ENCODE measurements at regions not wholly inside any gene's neighbourhood (a gene's known extent, or its start where the extent isn't known, plus 50 kb on each side); places are given as distances from the start of the nearest gene placed in this dataset.
"Not testable (repeated sequence)": the region's sequence is repeated elsewhere in the genome, so short reads cannot be mapped to it uniquely, and the experiment has no call there.

- Mint-ChIP-seq H3K27ac (no peak overlapping the region), H3K9me3 (ENCODE audit: low read depth) (no peaks in the 10 kb centered on the region), H3K4me3 (no peak overlapping the region), H3K36me3 (no peaks in the 10 kb centered on the region), H3K27me3 (no peaks in the 10 kb centered on the region), H3K4me1 (ENCODE audit: low read depth) (peaks cover 3% of the 10 kb centered on the region)
Observed at GRCh38 chr4:98828801-98829200, 100.1 kb downstream of the EIF4E start.

GRCh38 chr4:98827661-98828060, 101.3 kb downstream of the EIF4E start:
- Mint-ChIP-seq H3K4me1 (ENCODE audit: low read depth) (peaks cover 3% of the 10 kb centered on the region), H3K4me3 (no peak overlapping the region), H3K27me3 (no peaks in the 10 kb centered on the region), H3K36me3 (no peaks in the 10 kb centered on the region), H3K9me3 (ENCODE audit: low read depth) (no peaks in the 10 kb centered on the region), H3K27ac (no peak overlapping the region)

- no peaks in the 10 kb centered on the region for H3K9me3 Mint-ChIP-seq (ENCODE audit: low read depth)
- no peaks in the 10 kb centered on the region for H3K4me1 Mint-ChIP-seq (ENCODE audit: low read depth)
- H3K36me3 Mint-ChIP-seq: no peaks in the 10 kb centered on the region
- no peaks in the 10 kb centered on the region for H3K27me3 Mint-ChIP-seq
- no peak overlapping the region for H3K4me3 Mint-ChIP-seq
- no peak overlapping the region for H3K27ac Mint-ChIP-seq
Observed at GRCh38 chr4:98822144-98822543, 106.8 kb downstream of the EIF4E start.

- H3K4me3 Mint-ChIP-seq; H3K36me3 Mint-ChIP-seq; H3K27me3 Mint-ChIP-seq; H3K27ac Mint-ChIP-seq; H3K9me3 Mint-ChIP-seq (ENCODE audit: low read depth); H3K4me1 Mint-ChIP-seq (ENCODE audit: low read depth): not testable (repeated sequence)
Observed at GRCh38 chr4:98818116-98818515, 110.8 kb downstream of the EIF4E start.

DNA sequence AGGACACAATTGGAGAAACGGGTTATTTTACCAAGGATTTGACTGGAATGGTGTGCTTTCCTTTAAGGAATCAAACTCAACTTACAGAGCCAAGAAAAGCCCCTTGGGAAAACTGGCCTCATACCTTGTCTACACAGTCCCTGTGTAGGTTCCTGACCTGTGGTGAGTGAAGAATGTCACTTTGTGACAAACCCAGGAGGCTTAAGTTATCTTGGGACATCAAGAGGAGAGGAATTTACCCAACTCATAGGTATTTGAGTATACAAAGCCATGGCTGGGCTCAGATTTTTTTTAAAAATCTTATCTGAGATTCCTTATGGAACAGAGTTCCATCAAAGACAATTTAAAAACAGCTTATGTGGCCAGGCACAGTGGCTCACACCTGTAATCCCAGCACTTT, 112.1 kb downstream of the EIF4E start:
- Mint-ChIP-seq H3K27ac (no peak overlapping the region), H3K27me3 (no peaks in the 10 kb centered on the region), H3K4me3 (no peak overlapping the region), H3K9me3 (ENCODE audit: low read depth) (peaks cover 5% of the 10 kb centered on the region), H3K4me1 (ENCODE audit: low read depth) (no peaks in the 10 kb centered on the region), H3K36me3 (no peaks in the 10 kb centered on the region)

DNA sequence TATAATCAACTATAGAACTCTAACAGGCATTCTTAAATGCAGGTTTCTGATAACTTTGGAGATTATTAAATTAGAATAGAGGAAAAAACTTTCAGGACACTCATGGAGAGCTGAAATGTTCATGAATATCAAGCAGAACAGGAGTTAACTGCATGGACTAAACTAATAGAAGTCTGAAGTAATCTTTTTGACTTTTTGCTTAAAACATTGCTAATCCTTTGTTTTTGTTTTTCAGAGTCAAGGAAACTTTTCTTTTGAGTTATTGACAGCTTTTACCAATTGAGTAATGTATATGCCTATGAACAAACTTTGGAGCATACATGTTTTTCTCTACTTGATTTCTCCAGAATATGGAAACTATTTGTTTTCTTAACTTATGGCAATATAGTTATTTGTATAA, 112.5 kb downstream of the EIF4E start:
- Mint-ChIP-seq H3K36me3 (no peaks in the 10 kb centered on the region), H3K4me3 (no peak overlapping the region), H3K27me3 (no peaks in the 10 kb centered on the region), H3K9me3 (ENCODE audit: low read depth) (peaks cover 5% of the 10 kb centered on the region), H3K4me1 (ENCODE audit: low read depth) (no peaks in the 10 kb centered on the region), H3K27ac (no peak overlapping the region)

- H3K27ac Mint-ChIP-seq: peak overlapping the region; percentile 56
- H3K4me3 Mint-ChIP-seq: no peak overlapping the region
- H3K27me3 Mint-ChIP-seq: no peaks in the 10 kb centered on the region
- H3K4me1 Mint-ChIP-seq (ENCODE audit: low read depth): peaks cover 6% of the 10 kb centered on the region
- no peaks in the 10 kb centered on the region for H3K9me3 Mint-ChIP-seq (ENCODE audit: low read depth)
- peaks cover 4% of the 10 kb centered on the region for H3K36me3 Mint-ChIP-seq
Observed at GRCh38 chr4:98804403-98804802, 124.5 kb downstream of the EIF4E start.

GRCh38 chr4:98803251-98803650, 125.7 kb downstream of the EIF4E start:
- peaks cover 6% of the 10 kb centered on the region for H3K4me1 Mint-ChIP-seq (ENCODE audit: low read depth)
- no peak overlapping the region for H3K27ac Mint-ChIP-seq
- H3K4me3 Mint-ChIP-seq: no peak overlapping the region

GRCh38 chr4:98802770-98803198, 126.1 kb downstream of the EIF4E start:
- no peak overlapping the region for H3K4me3 Mint-ChIP-seq
- peaks cover 6% of the 10 kb centered on the region for H3K4me1 Mint-ChIP-seq (ENCODE audit: low read depth)
- peaks cover 4% of the 10 kb centered on the region for H3K36me3 Mint-ChIP-seq
- no peaks in the 10 kb centered on the region for H3K27me3 Mint-ChIP-seq
- H3K9me3 Mint-ChIP-seq (ENCODE audit: low read depth): no peaks in the 10 kb centered on the region
- H3K27ac Mint-ChIP-seq: no peak overlapping the region

More at GRCh38 chr4:98803251-98803650, 125.7 kb downstream of the EIF4E start:
- no peaks in the 10 kb centered on the region for H3K27me3 Mint-ChIP-seq
- no peaks in the 10 kb centered on the region for H3K9me3 Mint-ChIP-seq (ENCODE audit: low read depth)
- H3K36me3 Mint-ChIP-seq: peaks cover 4% of the 10 kb centered on the region

GRCh38 chr4:98801259-98801725, 127.6 kb downstream of the EIF4E start:
- H3K9me3 Mint-ChIP-seq (ENCODE audit: low read depth): no peaks in the 10 kb centered on the region

GRCh38 chr4:98796991-98797390, 131.9 kb downstream of the EIF4E start:
- Mint-ChIP-seq H3K4me1 (ENCODE audit: low read depth) (peaks cover 10% of the 10 kb centered on the region), H3K27me3 (no peaks in the 10 kb centered on the region), H3K27ac (no peak overlapping the region), H3K9me3 (ENCODE audit: low read depth) (no peaks in the 10 kb centered on the region), H3K36me3 (peaks cover 2% of the 10 kb centered on the region), H3K4me3 (no peak overlapping the region)

More at GRCh38 chr4:98801259-98801725, 127.6 kb downstream of the EIF4E start:
- H3K27ac Mint-ChIP-seq: no peak overlapping the region
- peaks cover 6% of the 10 kb centered on the region for H3K4me1 Mint-ChIP-seq (ENCODE audit: low read depth)
- no peaks in the 10 kb centered on the region for H3K27me3 Mint-ChIP-seq
- no peak overlapping the region for H3K4me3 Mint-ChIP-seq
- H3K36me3 Mint-ChIP-seq: peaks cover 6% of the 10 kb centered on the region

DNA sequence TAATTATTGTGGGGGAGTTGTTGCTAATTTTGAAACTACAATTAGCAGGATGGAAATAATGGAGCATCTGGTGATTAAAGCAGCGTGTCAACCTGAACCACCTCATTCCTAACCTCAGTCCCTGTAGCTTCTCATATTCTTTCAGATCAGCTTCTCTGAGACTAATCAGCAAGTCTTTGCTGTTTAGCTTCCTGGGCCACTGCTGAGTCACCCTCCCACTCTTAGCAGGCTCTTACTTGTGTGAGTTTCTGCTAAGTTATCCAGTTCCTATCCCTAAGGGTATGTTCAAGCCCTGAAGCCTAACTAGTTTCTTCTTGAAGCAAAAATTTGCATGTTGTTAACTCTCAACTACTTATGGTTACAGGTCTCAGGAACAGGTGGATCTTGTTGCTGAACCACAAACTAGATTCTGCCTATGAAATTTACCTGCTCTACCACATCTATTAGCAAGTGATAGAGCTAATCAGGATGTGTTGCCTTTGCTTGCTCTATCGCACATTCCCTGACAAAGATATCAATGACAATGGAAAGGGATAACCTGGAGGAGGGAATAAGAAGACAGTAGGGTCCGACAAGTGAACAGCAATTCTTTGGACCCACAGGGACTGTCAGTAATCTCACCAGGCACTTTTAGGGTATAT, 134.2 kb downstream of the EIF4E start:
- no peaks in the 10 kb centered on the region for H3K27me3 Mint-ChIP-seq
- no peak overlapping the region for H3K4me3 Mint-ChIP-seq
- H3K27ac Mint-ChIP-seq: peak overlapping the region; percentile 41
- H3K4me1 Mint-ChIP-seq (ENCODE audit: low read depth): peaks cover 14% of the 10 kb centered on the region
- no peaks in the 10 kb centered on the region for H3K9me3 Mint-ChIP-seq (ENCODE audit: low read depth)
- H3K36me3 Mint-ChIP-seq: peaks cover 2% of the 10 kb centered on the region

GRCh38 chr4:98793658-98794057, 135.2 kb upstream of the TSPAN5 start:
- Mint-ChIP-seq H3K4me1 (ENCODE audit: low read depth) (peaks cover 14% of the 10 kb centered on the region), H3K27ac (no peak overlapping the region), H3K4me3 (no peak overlapping the region), H3K9me3 (ENCODE audit: low read depth) (no peaks in the 10 kb centered on the region), H3K27me3 (no peaks in the 10 kb centered on the region), H3K36me3 (peaks cover 5% of the 10 kb centered on the region)

DNA sequence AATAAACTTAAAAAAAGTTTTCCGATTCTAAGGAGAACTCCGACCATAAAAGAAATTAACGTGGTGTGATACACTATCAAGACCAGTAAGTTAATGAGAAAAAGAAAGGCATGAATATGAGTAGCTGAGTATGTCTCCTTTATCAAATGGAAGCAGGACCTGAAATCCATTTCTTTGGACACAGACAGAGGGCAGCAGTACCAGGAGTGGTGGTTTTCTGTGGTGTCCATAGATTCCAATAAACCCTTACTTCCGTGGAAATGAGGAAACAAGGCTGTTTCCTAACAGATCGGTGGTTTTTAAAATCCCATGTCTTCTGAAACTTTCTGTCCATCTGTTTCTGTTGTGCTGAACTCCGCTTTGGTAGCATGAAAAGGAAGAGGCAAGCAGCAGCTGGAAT, 128.5 kb upstream of the TSPAN5 start:
- peaks cover 3% of the 10 kb centered on the region for H3K36me3 Mint-ChIP-seq
- peaks cover 4% of the 10 kb centered on the region for H3K4me1 Mint-ChIP-seq (ENCODE audit: low read depth)
- H3K4me3 Mint-ChIP-seq: no peak overlapping the region
- no peaks in the 10 kb centered on the region for H3K9me3 Mint-ChIP-seq (ENCODE audit: low read depth)
- no peaks in the 10 kb centered on the region for H3K27me3 Mint-ChIP-seq
- H3K27ac Mint-ChIP-seq: no peak overlapping the region

- no peaks in the 10 kb centered on the region for H3K9me3 Mint-ChIP-seq (ENCODE audit: low read depth)
- H3K27me3 Mint-ChIP-seq: no peaks in the 10 kb centered on the region
- H3K27ac Mint-ChIP-seq: no peak overlapping the region
- no peak overlapping the region for H3K4me3 Mint-ChIP-seq
- H3K4me1 Mint-ChIP-seq (ENCODE audit: low read depth): no peaks in the 10 kb centered on the region
- peaks cover 3% of the 10 kb centered on the region for H3K36me3 Mint-ChIP-seq
Observed at GRCh38 chr4:98784947-98785706, 126.7 kb upstream of the TSPAN5 start.

Measured in activated naive CD8-positive, alpha-beta T cell (primary cell).